Testis (tissue), 2 donors: ENCODE measurements at regions not wholly inside any gene's neighbourhood (a gene's known extent, or its start where the extent isn't known, plus 50 kb on each side); places are given as distances from the start of the nearest gene placed in this dataset.

Experiments used
- POLR2A ChIP-seq: fragments of 450-650 bp; IDR thresholded peaks from one replicate; pipeline ENCODE4 v1.6.1; 2017; ENCODE audit warnings: antibody characterized with exemption, mild to moderate bottlenecking, moderate library complexity
- TF ChIP-seq, protein P1 (sequence below), 3 experiments: fragments of 450-650 bp in 2 of 3; fragments of 200-600 bp in 1 of 3; sonication (generic) in 1 of 3; IDR thresholded peaks; one replicate each; pipeline ENCODE4 v1.5.1; 2016 to 2019; ENCODE audit warnings: antibody characterized with exemption in 3 of 3, mild to moderate bottlenecking in 2 of 3, moderate library complexity in 1 of 3

DNA sequence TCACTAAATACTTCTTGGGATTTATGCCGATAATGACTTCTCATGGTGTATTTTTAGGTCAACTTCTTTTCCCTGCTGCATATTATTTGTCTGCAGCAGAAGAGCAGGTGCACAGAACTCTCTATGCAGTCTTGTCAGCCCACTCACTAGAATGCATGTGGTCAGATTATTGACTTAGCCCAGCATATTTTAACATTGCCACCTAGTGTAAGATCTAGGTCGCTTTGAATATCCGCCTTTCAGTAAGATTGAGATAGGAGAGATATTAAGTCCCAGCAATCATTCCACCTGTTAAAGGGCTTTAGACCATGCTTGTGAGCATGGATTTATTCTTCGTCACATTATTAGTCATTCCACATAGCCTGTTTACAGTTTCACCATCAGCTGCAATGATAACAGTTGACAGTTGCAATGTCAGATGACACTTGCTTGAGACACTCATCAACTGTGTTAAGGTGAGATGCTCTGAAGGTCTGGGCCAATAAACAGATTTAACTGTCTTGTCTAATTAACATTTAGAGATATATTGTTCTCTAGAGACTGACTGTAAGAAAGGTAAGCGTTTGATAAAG is 491.7 kb downstream of the ARL4A start:
- TF ChIP-seq, protein P1, sequence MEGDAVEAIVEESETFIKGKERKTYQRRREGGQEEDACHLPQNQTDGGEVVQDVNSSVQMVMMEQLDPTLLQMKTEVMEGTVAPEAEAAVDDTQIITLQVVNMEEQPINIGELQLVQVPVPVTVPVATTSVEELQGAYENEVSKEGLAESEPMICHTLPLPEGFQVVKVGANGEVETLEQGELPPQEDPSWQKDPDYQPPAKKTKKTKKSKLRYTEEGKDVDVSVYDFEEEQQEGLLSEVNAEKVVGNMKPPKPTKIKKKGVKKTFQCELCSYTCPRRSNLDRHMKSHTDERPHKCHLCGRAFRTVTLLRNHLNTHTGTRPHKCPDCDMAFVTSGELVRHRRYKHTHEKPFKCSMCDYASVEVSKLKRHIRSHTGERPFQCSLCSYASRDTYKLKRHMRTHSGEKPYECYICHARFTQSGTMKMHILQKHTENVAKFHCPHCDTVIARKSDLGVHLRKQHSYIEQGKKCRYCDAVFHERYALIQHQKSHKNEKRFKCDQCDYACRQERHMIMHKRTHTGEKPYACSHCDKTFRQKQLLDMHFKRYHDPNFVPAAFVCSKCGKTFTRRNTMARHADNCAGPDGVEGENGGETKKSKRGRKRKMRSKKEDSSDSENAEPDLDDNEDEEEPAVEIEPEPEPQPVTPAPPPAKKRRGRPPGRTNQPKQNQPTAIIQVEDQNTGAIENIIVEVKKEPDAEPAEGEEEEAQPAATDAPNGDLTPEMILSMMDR (IDR thresholded peaks at IDR 0.05) = no peak
- TF ChIP-seq POLR2A = no peak
